GM12864 (cell line): ENCODE measurements at regions not wholly inside any gene's neighbourhood (a gene's known extent, or its start where the extent isn't known, plus 50 kb on each side); places are given as distances from the start of the nearest gene placed in this dataset.

ENCODE experiments used
- DNase-seq: peaks from one replicate; pipeline ENCODE4 v3.0.0-alpha.2; 2011; ENCODE audit warnings: low read depth
- H3K4me3 ChIP-seq: 2 replicates; pipeline ENCODE4 v1.5.1; 2011; ENCODE audit warnings: mild to moderate bottlenecking, low read depth, low read length, control low read depth
- CTCF ChIP-seq: IDR thresholded peaks from 2 replicates; pipeline ENCODE4 v1.5.1; 2011; ENCODE audit warnings: low read depth, mild to moderate bottlenecking, moderate library complexity, low read length, control low read depth, inconsistent platforms; ENCODE audit errors: missing control alignments

- DNase-seq = no peak
- TF ChIP-seq CTCF = no peak
- H3K4me3 ChIP-seq = no peak overlapping the region
Observed at GRCh38 chr4:25560605-25561004, 95.0 kb upstream of the SLC34A2 start.

GRCh38 chr4:25563071-25563564 lies 92.5 kb upstream of the SLC34A2 start:
- DNase-seq = no peak
- TF ChIP-seq CTCF = no peak
- H3K4me3 ChIP-seq = no peak overlapping the region

- DNase-seq = no peak
- H3K4me3 ChIP-seq = no peak overlapping the region
- no peak for TF ChIP-seq CTCF
Observed at GRCh38 chr4:25564836-25565235, 90.8 kb upstream of the SLC34A2 start.

GRCh38 chr4:25567253-25567652 lies 88.4 kb upstream of the SLC34A2 start:
- TF ChIP-seq CTCF = no peak
- H3K4me3 ChIP-seq = no peak overlapping the region
- no peak for DNase-seq

- no peak for DNase-seq
- no peak overlapping the region for H3K4me3 ChIP-seq
- no peak for TF ChIP-seq CTCF
Observed at GRCh38 chr4:25569716-25570115, 85.9 kb upstream of the SLC34A2 start.

- DNase-seq = no peak
- no peak overlapping the region for H3K4me3 ChIP-seq
- TF ChIP-seq CTCF = no peak
Observed at GRCh38 chr4:25575611-25576010, 80.0 kb upstream of the SLC34A2 start.

GRCh38 chr4:25578432-25578831 lies 77.2 kb upstream of the SLC34A2 start:
- no peak for DNase-seq
- H3K4me3 ChIP-seq = no peak overlapping the region
- no peak for TF ChIP-seq CTCF
